NCI-H1930 (cell line): ENCODE measurements at regions not wholly inside any gene's neighbourhood (a gene's known extent, or its start where the extent isn't known, plus 50 kb on each side); places are given as distances from the start of the nearest gene placed in this dataset.

ENCODE experiments used
- DNase-seq, 2 experiments: peaks; one replicate each; lab custom pipeline; 2025; lab: John Stamatoyannopoulos, UW

GRCh38 chr18:57915865-57916582, 112.9 kb upstream of the ATP8B1 start:
- DNase-seq = no peak

- no peak for DNase-seq
Measured at GRCh38 chr18:57915248-57915647, 112.1 kb upstream of the ATP8B1 start.

GRCh38 chr18:57913686-57914085, 110.6 kb upstream of the ATP8B1 start:
- no peak for DNase-seq

- no peak for DNase-seq
Measured at GRCh38 chr18:57910817-57911216, 107.7 kb upstream of the ATP8B1 start.

GRCh38 chr18:57910134-57910533, 107.0 kb upstream of the ATP8B1 start:
- DNase-seq = no peak

GRCh38 chr18:57909620-57910019, 106.5 kb upstream of the ATP8B1 start:
- no peak for DNase-seq

- no peak for DNase-seq
Measured at GRCh38 chr18:57908092-57908491, 105.0 kb upstream of the ATP8B1 start.

GRCh38 chr18:57907550-57907949, 104.4 kb upstream of the ATP8B1 start:
- DNase-seq = no peak

- DNase-seq = no peak
Measured at GRCh38 chr18:57906852-57907251, 103.7 kb upstream of the ATP8B1 start.

- DNase-seq = no peak
Measured at GRCh38 chr18:57904535-57904934, 101.4 kb upstream of the ATP8B1 start.

GRCh38 chr18:57902721-57903120, 99.6 kb upstream of the ATP8B1 start:
- DNase-seq = no peak

GRCh38 chr18:57901825-57902589, 98.9 kb upstream of the ATP8B1 start:
- DNase-seq = no peak

GRCh38 chr18:57900906-57901435, 97.9 kb upstream of the ATP8B1 start:
- DNase-seq = no peak

- DNase-seq = no peak
Measured at GRCh38 chr18:57898506-57899124, 95.5 kb upstream of the ATP8B1 start.

- DNase-seq = no peak
Measured at GRCh38 chr18:57895182-57895581, 92.1 kb upstream of the ATP8B1 start.

- DNase-seq = no peak
Measured at GRCh38 chr18:57891707-57892391, 88.7 kb upstream of the ATP8B1 start.

GRCh38 chr18:57890266-57890665, 87.2 kb upstream of the ATP8B1 start:
- DNase-seq = no peak

- DNase-seq = no peak
Measured at GRCh38 chr18:57889841-57890240, 86.7 kb upstream of the ATP8B1 start.

GRCh38 chr18:57887543-57888383, 84.6 kb upstream of the ATP8B1 start:
- no peak for DNase-seq

- DNase-seq = no peak
Measured at GRCh38 chr18:57885931-57886330, 82.8 kb upstream of the ATP8B1 start.

- no peak for DNase-seq
Measured at GRCh38 chr18:57882465-57882864, 79.3 kb upstream of the ATP8B1 start.
